ENCODE measurements at regions not wholly inside any gene's neighbourhood (a gene's known extent, or its start where the extent isn't known, plus 50 kb on each side); places are given as distances from the start of the nearest gene placed in this dataset.

DNA sequence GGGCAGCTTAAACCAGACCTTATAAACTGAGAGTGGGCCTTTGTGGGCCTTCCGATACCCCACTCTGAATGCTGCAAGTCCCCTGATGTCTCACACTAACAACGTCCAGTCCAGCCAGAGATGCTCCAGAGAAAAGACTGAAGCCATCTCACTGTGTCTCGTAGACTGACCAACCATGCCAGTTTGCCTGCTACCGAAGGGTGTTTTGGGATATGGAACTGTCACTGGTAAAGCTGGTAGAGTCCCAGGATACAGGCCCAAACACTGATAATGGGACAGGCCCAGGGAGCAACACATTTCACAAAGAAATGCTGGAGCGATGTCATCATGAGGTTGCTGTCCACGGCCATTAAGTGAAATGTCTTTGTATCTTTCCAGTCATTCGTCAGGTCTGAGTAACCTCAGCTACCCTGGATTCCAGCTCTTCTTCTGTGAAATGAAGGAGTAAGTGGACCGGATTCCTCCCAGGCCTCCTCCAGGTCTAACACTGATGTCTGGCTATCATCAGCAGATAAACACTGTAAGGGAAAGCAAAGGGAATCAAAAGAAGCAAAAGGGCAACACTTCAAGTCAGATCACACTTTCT lies 81.6 kb downstream of the SLC5A7 start:
- DNase-seq = no peak

DNA sequence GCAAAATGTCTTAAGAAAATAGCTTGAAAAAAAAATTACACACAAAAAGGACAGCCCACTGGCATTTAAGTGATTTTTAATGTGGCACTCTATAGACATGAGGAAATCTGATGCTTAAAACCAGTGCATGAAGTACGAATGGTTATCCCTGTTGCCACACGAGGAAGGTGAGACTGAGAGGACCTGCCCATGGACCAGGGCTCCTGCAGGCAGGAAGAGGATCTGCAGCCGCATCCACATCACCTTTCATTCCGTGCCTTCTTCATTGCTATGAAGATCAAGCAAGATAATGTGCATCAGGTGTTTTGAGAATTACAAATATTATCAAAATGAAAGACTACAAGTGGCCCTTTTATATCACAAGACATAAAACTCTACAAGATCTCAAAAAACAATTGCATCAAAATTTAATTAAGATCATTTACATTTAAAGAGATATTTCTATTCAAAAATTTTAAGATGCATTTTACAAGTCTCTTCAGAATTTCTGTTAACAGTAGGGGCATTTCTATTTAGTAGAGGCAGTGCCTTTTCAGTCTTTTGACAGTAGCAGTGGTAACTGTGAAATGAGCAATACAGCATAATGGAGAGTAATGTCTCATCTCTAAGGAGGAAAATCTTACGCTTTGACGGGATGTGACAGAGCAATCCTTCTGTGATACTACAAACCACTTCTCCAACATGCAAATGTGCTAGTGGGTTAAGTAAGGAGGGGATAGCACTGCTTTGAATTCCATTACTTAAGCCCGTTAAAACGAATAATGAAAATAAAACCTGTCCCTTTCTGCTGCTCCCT lies 83.4 kb downstream of the SLC5A7 start:
- DNase-seq = no peak

DNA sequence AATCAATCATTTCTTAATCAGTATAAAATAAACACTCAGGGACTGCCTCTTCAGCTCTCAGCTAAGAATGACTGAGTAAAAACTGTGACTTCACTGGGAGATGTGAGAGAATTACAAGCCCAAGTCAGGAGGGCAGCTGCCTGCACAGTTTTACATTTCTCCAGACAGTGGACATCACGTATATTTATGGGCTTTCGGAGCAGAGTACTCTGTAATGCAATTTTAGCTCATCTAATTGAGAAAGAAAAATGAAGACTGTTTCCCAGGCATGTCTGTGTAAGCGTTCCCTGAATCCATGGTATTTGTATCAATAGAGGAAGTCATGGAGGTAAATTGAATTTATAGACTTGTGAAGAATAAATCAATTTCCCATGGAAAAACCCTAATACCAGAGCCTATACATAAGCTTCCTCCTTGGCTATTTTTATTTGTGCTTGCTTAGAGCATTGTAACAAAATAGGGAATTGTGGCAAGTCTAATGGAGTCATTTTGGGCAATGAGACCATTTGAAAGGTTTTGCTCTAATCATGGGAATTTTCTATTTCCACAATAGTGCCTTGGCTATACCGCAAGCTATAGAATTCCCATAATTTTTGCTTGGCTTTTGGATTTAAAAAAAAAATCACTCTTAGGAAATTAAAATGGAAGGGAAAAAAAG lies 87.2 kb downstream of the SLC5A7 start:
- no peak for DNase-seq

DNA sequence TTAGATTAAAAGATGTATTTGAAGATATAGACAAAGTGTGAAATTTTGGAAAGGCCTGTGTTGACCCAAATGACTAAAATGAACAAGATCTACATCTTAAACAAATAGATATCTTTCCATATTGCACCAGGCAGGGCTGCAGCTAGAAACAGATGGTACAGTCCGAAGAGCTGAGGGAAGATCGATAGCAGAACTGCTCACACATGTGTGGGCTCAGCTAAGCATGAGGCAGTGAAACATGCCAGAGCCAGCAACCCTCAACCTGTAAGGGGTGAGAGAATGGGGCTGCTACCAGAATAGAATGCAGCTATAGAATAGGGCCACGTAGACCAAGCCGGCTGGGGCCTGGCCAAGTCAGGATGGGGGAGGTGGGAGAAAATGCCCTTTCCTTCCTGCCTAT lies 87.8 kb downstream of the SLC5A7 start:
- DNase-seq = no peak

DNA sequence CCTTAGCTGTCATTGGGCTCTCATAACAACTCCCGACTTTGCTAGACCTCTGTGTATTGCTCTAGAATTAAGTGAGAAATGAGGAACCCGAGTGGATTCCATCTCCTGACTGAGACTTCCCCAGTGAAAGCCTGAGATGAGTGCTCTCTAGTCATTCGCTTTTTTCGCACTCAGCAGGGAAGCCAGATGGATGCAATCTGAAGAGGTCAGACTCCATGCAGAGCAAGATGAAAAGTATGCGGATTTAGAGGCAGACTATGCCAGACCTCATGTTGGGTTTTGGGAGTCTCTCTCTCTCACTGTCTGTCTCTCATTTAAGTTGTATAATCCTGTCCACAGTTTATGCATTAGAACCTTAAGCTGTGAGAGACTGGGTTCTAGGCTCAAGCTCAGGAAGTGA lies 88.6 kb downstream of the SLC5A7 start:
- no peak for DNase-seq

DNA sequence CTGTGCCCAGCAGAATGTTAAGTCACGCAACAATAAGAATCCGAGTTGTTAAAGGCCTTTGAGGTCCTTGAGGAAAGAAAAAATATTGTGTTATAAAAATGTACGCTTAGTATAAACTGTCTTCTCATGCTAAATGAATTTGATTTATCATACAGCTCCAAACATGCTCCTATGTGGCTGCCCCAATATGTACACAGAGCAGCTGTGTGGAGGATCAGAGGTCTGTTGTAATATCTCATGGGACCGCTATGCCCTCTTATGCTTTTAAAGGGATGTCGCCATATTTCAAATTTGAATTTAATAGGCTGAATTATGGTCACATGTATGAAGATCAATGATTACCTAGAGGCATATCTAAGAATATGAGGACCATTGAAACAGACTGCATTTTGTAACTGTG lies 90.2 kb downstream of the SLC5A7 start:
- DNase-seq = no peak

DNA sequence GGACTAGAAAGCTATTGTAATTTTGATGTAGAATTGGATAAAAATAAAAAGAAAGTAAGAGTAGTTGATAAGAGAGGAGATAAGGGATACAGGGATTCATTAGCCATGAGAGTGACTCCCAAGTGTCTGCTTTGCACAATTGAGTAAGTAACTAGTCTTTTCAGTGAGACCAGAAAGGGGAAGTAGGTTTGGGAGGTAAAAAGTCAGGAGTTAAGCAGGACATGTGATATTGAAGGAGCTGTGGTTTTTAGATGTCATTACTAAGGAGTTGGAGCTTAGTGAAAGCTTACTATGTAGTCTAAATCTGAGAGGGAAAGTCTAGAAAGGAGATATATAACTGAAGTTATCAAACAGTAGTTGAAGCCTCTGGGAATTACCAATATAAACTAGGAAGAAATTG lies 93.4 kb downstream of the SLC5A7 start:
- DNase-seq = no peak

DNA sequence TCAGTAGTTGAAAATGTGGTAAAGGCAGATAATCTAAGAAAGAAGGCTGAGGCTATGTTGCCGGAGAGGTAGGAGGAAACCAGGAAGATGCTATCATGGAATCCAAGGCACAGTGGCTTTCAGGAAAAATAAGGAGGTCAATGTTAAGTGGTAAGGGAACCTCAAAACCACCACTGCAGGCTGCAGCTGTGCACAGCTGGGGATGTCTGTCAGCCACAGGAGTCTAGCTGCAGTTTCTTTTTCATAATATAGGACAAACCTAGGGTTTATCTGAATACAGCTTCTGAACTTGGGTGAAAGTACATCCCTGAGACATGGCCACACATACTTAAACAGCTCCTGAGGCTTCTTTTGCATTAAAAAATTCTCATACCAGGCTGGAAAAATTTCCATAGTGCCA lies 93.9 kb downstream of the SLC5A7 start:
- no peak for DNase-seq

DNA sequence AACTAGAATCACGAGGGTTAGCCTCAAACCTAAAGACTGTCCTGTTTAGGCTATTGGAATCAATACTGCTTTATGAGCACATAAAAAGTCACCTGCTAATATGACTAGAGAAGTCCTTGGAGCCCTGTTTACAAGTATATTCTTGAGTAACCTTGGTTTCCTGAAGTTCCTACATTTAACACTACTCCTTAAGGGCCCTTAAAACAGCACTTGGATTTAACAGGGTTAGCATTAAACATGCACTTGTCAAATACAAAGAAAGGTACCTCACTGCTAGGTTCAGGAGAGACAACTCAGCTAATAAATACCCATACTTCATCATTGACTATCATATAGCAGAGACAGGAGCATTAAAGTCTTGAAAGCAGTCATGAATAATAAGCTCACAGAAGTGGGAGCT lies 96.7 kb downstream of the SLC5A7 start:
- DNase-seq = no peak

DNA sequence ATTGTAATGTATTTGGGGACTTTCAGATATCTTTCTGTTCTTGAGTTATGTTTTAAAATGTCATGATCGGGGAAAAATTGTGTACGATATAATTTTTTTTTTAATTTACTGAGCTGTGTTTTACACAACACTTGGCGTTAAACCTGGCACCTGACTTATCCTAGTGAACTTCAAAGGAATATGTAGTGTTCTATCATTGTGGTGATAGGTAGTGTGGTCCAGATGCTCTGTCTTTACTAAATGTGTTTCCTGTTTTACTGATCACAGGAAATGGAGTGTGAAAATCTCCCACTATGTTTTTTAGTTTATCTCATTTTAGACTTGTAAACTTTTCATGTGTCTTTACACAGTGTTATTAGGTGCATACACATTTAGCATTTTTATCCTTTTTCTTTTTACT lies 98.0 kb downstream of the SLC5A7 start:
- no peak for DNase-seq

DNA sequence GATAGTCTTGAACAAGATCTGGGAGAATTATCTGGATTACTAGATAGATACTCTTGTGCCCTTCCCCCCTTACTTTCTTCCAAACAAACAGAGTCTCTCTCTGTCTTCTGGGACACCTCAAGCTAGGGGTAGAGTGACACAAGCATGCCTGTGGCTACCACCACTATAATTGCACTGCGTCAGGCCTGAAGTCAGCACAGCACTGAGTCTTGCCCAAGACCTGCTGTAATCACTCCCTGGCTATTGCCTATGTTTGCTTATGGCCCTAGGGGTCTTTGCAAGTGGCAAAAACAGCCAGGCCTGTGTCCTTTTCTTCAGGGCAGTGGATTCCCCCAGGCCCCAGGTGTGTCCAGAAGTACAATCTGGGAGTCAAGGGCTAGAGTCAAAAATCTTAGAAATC lies 106.6 kb downstream of the SLC5A7 start:
- no peak for DNase-seq

DNA sequence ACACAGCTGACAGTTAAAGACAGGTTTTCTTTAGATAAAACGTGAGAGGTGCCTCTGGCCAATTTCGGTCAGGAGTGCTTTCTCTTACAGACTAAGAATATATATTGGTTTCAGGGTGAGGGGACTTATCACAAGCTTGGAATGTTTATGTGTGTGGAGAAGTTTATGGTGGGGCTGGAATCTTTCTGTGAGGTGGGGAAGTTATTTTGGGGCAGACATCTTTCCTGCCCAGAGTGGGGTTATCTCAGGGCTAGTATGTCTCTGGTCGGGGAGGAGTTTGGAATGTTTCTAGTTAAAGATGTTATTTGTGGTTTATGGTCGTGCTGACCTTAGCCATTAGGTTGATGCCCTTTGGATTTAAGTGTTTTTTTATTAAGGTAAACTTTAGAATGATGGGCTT lies 115.2 kb downstream of the SLC5A7 start:
- DNase-seq = no peak

DNA sequence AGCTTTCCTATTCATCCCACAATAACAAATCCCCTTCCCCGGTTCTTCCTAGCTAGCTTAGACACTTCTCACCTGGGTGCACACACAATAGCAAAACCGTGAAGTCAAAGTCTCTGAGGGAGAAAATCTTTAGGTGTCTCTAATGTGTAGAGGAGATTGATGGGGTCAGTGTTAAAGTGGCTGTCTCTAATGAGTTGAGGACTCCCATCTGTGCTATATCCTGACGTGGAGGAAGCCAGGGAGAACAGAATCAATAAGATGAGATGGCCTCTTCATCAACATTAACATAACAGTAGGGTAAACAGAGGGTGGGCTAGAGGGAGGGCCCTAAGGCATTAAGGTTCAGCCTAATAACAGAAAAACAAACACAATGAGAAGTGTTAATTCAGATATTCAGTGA lies 120.4 kb downstream of the SLC5A7 start:
- DNase-seq = no peak

DNA sequence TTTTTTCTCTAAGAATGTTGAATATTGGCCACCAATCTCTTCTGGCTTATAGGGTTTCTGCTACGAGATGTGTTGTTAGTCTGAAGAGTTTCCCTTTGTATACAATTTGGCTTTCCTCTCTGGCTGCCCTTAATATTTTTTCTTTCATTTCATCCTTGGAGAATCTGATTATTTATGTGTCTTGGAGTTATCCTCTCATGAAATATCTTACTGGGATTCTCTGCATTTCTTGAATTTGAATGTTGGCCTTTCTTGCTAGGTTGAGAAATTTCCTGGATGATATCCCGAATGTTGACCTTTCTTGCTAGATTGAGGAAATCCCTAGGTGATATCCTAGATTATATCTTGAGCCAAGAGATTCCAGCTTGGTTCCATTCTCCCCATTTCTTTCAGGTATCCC lies 125.6 kb downstream of the SLC5A7 start:
- no peak for DNase-seq

DNA sequence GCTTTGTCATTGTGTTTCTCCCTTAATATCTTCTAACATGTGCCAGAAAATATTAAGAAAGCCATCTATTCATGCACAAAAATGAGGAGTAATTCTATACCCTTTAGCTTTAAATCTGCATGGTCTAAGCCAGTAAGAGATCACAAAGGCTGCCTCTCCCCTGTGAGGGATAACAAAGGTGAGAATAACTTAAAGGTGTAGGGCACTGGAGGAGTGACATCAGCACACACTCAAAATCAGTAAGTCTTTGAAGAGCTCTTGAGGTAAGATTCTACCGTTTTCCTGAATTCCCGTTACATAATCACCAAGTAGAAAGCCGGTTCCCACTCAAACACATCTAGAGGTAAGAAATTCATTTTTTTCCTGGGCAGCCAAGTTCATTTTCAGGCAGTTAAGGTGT lies 123.9 kb upstream of the SULT1C3 start:
- no peak for DNase-seq

DNA sequence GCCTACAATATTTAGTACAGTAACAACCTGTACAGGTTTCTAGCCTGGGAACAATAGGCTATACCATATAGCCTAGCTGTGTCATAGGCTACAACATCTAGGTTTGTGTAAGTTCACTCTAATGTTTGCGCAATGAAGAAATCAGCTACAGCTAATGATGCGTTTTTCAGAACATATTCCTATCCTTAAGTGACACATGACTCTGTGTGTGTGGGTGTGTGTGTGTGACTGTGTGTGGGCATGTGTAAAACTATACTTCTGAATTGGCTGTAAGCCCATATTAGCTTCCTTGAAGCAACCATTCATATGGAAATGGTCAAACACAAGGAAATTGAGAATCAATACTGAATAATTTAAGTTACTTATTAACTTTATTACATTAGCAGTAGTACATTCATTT lies 120.8 kb upstream of the SULT1C3 start:
- no peak for DNase-seq

DNA sequence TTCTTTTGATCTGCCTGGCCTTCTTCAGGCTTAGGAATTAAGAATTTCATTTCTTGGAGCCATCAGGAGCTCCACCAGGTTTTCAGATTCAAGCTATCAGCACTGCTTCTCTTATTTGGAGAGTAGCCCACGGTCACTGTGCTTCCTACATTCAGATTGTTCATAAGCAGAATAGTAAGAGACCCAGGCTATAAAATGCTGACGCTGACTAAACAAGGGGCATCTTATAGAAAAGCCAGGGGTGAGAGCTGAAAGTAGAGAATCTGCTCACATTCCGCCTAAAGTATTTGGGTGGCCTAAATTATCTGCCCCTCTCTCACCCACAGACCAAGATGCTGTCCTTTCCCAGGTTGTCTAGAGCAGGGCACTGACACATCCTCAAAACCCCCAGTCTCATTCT lies 120.3 kb upstream of the SULT1C3 start:
- no peak for DNase-seq

DNA sequence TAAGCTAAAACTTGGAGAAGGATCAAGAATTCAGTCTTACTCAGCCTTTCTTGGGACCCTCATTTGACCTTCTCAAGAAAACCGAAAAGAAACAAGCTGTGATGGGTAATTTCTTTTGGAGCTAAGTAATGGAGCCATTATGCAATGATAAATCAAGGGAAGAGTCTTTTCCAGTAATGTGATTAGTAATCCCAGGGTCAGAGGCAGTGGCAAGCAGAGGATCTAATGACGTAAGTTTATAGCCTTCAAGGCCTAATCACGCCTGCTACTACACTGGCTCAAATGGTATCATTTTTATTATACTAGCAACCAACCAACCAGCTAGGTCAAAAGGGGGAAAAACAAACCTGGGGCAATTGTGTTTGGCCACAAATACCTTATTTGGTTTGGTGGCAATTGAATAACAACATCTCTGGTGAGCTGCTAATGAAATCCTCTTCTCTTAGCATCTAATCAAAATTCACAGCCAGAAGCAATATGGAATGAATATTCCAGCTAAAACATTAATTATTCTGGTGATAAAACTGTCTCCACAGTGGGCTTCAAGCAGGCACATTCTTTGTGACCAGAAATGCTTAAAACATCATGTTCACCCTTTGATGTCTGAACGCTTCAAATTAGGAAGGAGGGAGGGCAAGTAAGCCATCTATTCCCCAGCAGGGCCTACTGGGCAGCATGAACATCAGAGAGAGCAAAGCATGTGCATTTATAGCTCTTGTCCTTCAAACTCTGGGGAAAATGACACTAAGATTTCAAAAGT lies 114.9 kb upstream of the SULT1C3 start:
- no peak for DNase-seq

DNA sequence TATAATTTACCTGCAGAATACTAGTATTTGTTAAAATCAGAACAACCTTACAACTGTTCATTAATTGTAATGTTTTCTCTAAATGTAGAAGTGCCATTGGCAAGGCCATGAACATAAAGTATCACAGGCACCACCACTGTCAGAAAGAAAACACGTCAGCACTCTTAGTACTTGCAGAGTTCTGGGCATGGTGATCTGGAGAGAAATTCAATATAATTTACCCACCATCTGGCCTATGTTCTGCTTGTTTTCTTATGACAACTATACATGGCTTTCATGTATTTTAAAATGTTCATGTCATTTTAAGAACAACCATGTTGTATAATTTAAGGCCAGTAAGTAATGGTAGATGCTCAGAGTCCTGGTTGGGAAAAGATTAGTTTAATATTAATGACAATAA lies 114.2 kb upstream of the SULT1C3 start:
- DNase-seq = no peak

DNA sequence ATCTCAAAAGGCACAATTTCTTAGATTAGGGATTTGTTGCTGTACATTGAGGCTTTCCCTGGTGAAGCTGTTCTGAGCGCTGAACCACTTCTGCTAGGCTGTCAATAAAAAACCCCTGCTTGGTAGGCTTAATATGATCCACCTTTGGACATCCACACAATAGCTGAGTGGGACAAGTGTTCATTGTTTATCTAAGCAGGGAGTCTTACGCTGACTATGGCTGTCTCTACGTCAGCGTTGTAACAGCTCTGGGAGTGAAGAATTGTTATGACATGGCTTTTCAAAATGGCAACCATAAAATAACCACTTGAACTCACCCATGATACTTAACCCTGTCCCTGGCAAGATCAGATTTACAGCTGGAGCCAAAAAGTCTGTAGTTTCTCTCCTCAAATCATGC lies 111.5 kb upstream of the SULT1C3 start:
- no peak for DNase-seq

DNA sequence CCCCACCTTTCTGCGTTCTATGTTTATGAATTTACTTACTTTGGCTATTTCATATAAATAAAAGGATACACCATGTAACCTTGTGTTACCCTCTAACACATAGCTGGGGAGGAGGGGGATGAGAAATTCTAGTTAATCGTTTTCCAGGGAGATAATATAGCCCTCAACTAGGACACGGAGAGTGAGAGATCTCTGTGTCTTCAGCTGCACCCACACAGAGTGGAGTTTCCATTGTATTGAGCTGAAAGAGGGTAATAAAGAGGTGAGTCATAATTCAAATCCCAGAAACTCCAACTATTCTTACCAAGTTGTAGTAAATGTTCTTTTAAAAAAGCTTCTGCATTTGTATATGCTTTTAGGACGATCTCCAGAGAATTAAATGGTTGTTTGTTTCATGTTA lies 110.1 kb upstream of the SULT1C3 start:
- DNase-seq = no peak

DNA sequence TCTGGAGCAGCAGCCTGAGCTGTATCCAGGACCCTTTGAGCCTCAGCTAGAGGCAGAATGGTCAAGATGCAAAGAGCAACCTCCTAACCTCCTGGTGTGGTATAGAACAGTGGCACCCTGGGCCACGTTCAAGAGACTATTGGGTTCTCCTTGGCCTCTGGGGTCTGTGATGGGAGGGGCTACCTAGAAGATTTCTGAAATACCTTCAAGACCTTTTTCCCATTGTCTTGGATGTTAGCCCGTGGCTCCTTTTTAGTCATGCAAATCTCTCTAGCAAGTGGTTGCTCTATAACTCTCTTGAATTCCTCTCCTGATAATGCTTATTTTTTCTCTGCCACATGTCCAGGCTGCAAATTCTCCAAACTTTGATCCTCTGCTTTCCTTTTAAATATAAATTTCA lies 106.3 kb upstream of the SULT1C3 start:
- DNase-seq = no peak

DNA sequence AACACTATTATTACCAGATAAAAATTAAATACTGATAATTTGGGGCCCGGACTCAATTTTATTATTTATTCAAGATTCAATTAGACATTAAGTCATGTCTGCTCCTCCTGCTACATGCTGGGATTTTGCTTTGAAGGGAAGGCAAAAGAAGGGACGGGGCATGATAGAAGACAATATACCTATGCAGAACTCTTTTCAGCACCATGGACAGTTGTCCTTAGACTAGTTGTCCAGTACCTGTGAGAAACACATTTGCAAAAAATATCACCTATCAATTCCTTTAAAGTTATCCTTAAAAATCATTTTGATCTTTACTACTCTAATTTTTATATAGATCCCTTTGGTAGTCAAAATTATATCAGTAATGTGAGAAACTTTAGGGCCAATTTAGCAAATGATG lies 100.2 kb upstream of the SULT1C3 start:
- no peak for DNase-seq

Measured in HCEC 1CT (cell line).